H9 (cell line): ENCODE measurements at regions not wholly inside any gene's neighbourhood (a gene's known extent, or its start where the extent isn't known, plus 50 kb on each side); places are given as distances from the start of the nearest gene placed in this dataset.
"Not testable (repeated sequence)": the region's sequence is repeated elsewhere in the genome, so short reads cannot be mapped to it uniquely, and the experiment has no call there.

Experiments
- DNase-seq: peaks from one replicate; pipeline ENCODE4 v3.0.0-alpha.2; 2017
- H2AFZ ChIP-seq: one replicate; pipeline ENCODE4 v1.6.1; 2013; ENCODE audit warnings: mild to moderate bottlenecking, low read length, control low read depth, moderate library complexity
- H2AK5ac ChIP-seq: 2 replicates; pipeline ENCODE4 v1.6.1; 2013; ENCODE audit warnings: low read length, control low read depth, mixed read lengths; ENCODE audit not compliant: insufficient read length
- H2BK120ac ChIP-seq: one replicate; pipeline ENCODE4 v1.6.1; 2013; ENCODE audit warnings: low read depth, mild to moderate bottlenecking, low read length, control low read depth, inconsistent platforms; ENCODE audit not compliant: poor library complexity, severe bottlenecking
- H2BK12ac ChIP-seq: 2 replicates; pipeline ENCODE4 v1.6.1; 2013; ENCODE audit warnings: low read length, control low read depth, mixed read lengths, low read depth; ENCODE audit not compliant: insufficient read length
- H2BK15ac ChIP-seq: 2 replicates; pipeline ENCODE4 v1.6.1; 2013; ENCODE audit warnings: low read depth, low read length, control low read depth
- H2BK20ac ChIP-seq: one replicate; pipeline ENCODE4 v1.6.1; 2013; ENCODE audit warnings: low read depth, mild to moderate bottlenecking, low read length, control low read depth, inconsistent platforms; ENCODE audit not compliant: poor library complexity, severe bottlenecking
- H2BK5ac ChIP-seq: 2 replicates; pipeline ENCODE4 v1.6.1; 2013; ENCODE audit warnings: low read length, control low read depth, mixed read lengths; ENCODE audit not compliant: insufficient read length
- H3K14ac ChIP-seq: 2 replicates; pipeline ENCODE4 v1.6.1; 2013; ENCODE audit warnings: low read length, control low read depth; ENCODE audit not compliant: insufficient read depth
- H3K18ac ChIP-seq: 2 replicates; pipeline ENCODE4 v1.6.1; 2013; ENCODE audit warnings: low read depth, mild to moderate bottlenecking, mixed read lengths, low read length, control low read depth; ENCODE audit not compliant: insufficient read length
- H3K23ac ChIP-seq: 2 replicates; pipeline ENCODE4 v1.6.1; 2013; ENCODE audit warnings: low read length, control low read depth, mixed read lengths, low read depth; ENCODE audit not compliant: insufficient read length
- H3K23me2 ChIP-seq: 2 replicates; pipeline ENCODE4 v1.6.1; 2013; ENCODE audit warnings: low read depth, mild to moderate bottlenecking, mixed read lengths, low read length, control low read depth; ENCODE audit not compliant: insufficient read length, poor library complexity, severe bottlenecking
- H3K27ac ChIP-seq: 2 replicates; pipeline ENCODE4 v1.5.1; 2013; ENCODE audit warnings: low read length, control low read depth, mixed read lengths, low read depth; ENCODE audit not compliant: insufficient read length
- H3K27me3 ChIP-seq: 2 replicates; pipeline ENCODE4 v1.6.1; 2013; ENCODE audit warnings: low read length, control low read depth, inconsistent platforms; ENCODE audit not compliant: insufficient read depth
- H3K4ac ChIP-seq: 2 replicates; pipeline ENCODE4 v1.6.1; 2013; ENCODE audit warnings: low read depth, mild to moderate bottlenecking, control low read depth, inconsistent platforms, low read length, moderate library complexity
- H3K4me1 ChIP-seq: 2 replicates; pipeline ENCODE4 v1.6.1; 2013; ENCODE audit warnings: low read length, control low read depth, inconsistent platforms; ENCODE audit not compliant: insufficient read depth
- H3K4me2 ChIP-seq: 2 replicates; pipeline ENCODE4 v1.6.1; 2013; ENCODE audit warnings: low read length, control low read depth, mixed read lengths; ENCODE audit not compliant: insufficient read length, insufficient read depth
- H3K56ac ChIP-seq: 2 replicates; pipeline ENCODE4 v1.6.1; 2013; ENCODE audit warnings: low read depth, mild to moderate bottlenecking, mixed read lengths, low read length, control low read depth; ENCODE audit not compliant: insufficient read length
- H3K79me1 ChIP-seq: 2 replicates; pipeline ENCODE4 v1.6.1; 2013; ENCODE audit warnings: low read depth, mild to moderate bottlenecking, moderate library complexity, low read length, control low read depth, inconsistent platforms; ENCODE audit not compliant: insufficient read depth, poor library complexity, severe bottlenecking
- H3K79me2 ChIP-seq: 2 replicates; pipeline ENCODE4 v1.6.1; 2013; ENCODE audit warnings: low read length, control low read depth, inconsistent platforms; ENCODE audit not compliant: insufficient read depth
- H3K9ac ChIP-seq: 2 replicates; pipeline ENCODE4 v1.6.1; 2013; ENCODE audit warnings: low read length, control low read depth, mixed read lengths; ENCODE audit not compliant: insufficient read length; ENCODE audit errors: extremely low read depth
- H3K9me3 ChIP-seq: one replicate; pipeline ENCODE4 v1.6.1; 2013; ENCODE audit warnings: low read depth, low read length, inconsistent platforms; ENCODE audit not compliant: control insufficient read depth
- H3T11ph ChIP-seq: one replicate; pipeline ENCODE4 v1.6.1; 2013; ENCODE audit warnings: mild to moderate bottlenecking, low read length, control low read depth, inconsistent platforms
- H4K20me1 ChIP-seq: one replicate; pipeline ENCODE4 v1.6.1; 2013; ENCODE audit not compliant: control insufficient read depth, insufficient read length, insufficient read depth
- H4K5ac ChIP-seq: 2 replicates; pipeline ENCODE4 v1.6.1; 2013; ENCODE audit warnings: low read depth, mild to moderate bottlenecking, mixed read lengths, low read length, control low read depth; ENCODE audit not compliant: insufficient read length
- H4K8ac ChIP-seq: replicated peaks from 2 replicates; pipeline ENCODE4 v1.6.1; 2013; ENCODE audit warnings: low read length, control low read depth, mixed read lengths, low read depth; ENCODE audit not compliant: insufficient read length
- H4K91ac ChIP-seq: 2 replicates; pipeline ENCODE4 v1.6.1; 2013; ENCODE audit warnings: low read depth, mild to moderate bottlenecking, moderate library complexity, mixed read lengths, low read length, control low read depth; ENCODE audit not compliant: insufficient read length
- H3K27ac Mint-ChIP-seq, 3 experiments: 2 replicates in 2 of 3; 3 replicates in 1 of 3; pipeline ENCODE4 v1.8.0; 2020 to 2021; ENCODE audit warnings: mixed read lengths in 3 of 3, mild to moderate bottlenecking in 1 of 3, moderate library complexity in 1 of 3
- H3K27me3 Mint-ChIP-seq: 2 replicates; pipeline ENCODE4 v1.8.0; 2021; ENCODE audit warnings: low read depth, mild to moderate bottlenecking, moderate library complexity, mixed read lengths
- H3K36me3 Mint-ChIP-seq, 3 experiments: 2 replicates in 2 of 3; 3 replicates in 1 of 3; pipeline ENCODE4 v1.8.0; 2020 to 2021; ENCODE audit warnings: low read depth in 3 of 3, mixed read lengths in 3 of 3; ENCODE audit not compliant: insufficient read depth in 1 of 3
- H3K4me1 Mint-ChIP-seq, 2 experiments: 2 replicates each; pipeline ENCODE4 v1.8.0; 2020; ENCODE audit warnings: mixed read lengths in 2 of 2
- H3K4me3 Mint-ChIP-seq, 2 experiments: 2 replicates in 1 of 2; 3 replicates in 1 of 2; pipeline ENCODE4 v1.8.0; 2020 to 2021; ENCODE audit warnings: mild to moderate bottlenecking in 2 of 2, mixed read lengths in 2 of 2, moderate library complexity in 1 of 2
- H3K9me3 Mint-ChIP-seq, 2 experiments: 2 replicates in 1 of 2; 3 replicates in 1 of 2; pipeline ENCODE4 v1.8.0; 2020; ENCODE audit warnings: mild to moderate bottlenecking in 2 of 2, mixed read lengths in 2 of 2, moderate library complexity in 1 of 2
- WGBS: extraction: QIAGEN DNeasy Blood & Tissue Kit; methylation state at CpG from one replicate; pipeline ENCODE4 v1.1.7; 2013; ENCODE audit warnings: missing lambda C conversion rate, low lambda C conversion rate, mixed read lengths; ENCODE audit not compliant: insufficient read length; ENCODE audit errors: extremely low coverage; 5-methylcytosine and 5-hydroxymethylcytosine counted together

GRCh38 chr11:49561240-49561880 lies 353.0 kb upstream of the FOLH1 start:
- not testable (repeated sequence) for H2BK120ac ChIP-seq, H2BK20ac ChIP-seq, H2AFZ ChIP-seq, H3K23me2 ChIP-seq, H3K27ac Mint-ChIP-seq, H4K20me1 ChIP-seq, H3K14ac ChIP-seq, H3K79me1 ChIP-seq, H3K27me3 Mint-ChIP-seq, H3K9ac ChIP-seq, H3K4me1 Mint-ChIP-seq, H4K5ac ChIP-seq, H3K56ac ChIP-seq, H3K4me3 Mint-ChIP-seq, H2AK5ac ChIP-seq, H3T11ph ChIP-seq, H3K27me3 ChIP-seq, H3K27ac ChIP-seq, H2BK12ac ChIP-seq, H3K4me2 ChIP-seq, H3K4me1 ChIP-seq, H3K18ac ChIP-seq, H2BK15ac ChIP-seq, H3K23ac ChIP-seq, H4K91ac ChIP-seq, DNase-seq, H4K8ac ChIP-seq, H2BK5ac ChIP-seq, H3K4ac ChIP-seq, H3K79me2 ChIP-seq
- no CpG with 5 or more reads among the region's 27 CpGs for WGBS
- H3K36me3 Mint-ChIP-seq, result peaks cover 0 to 13% (median 0%) of the 10 kb centered on the region in 3 experiments; a peak in 3 of 7 replicates
- H3K9me3 ChIP-seq, result peaks cover 14% of the 10 kb centered on the region
- H3K9me3 Mint-ChIP-seq, result peaks cover 72 to 78% of the 10 kb centered on the region in 2 experiments

- not testable (repeated sequence) for H3K27ac ChIP-seq, H2BK15ac ChIP-seq, H3K9ac ChIP-seq, H3K4me1 Mint-ChIP-seq, H2BK20ac ChIP-seq, H4K8ac ChIP-seq, H2AFZ ChIP-seq, H3K27ac Mint-ChIP-seq, H2AK5ac ChIP-seq, H4K5ac ChIP-seq, H3K4me2 ChIP-seq, H3K79me1 ChIP-seq, H3K36me3 Mint-ChIP-seq, H3K27me3 ChIP-seq, H2BK120ac ChIP-seq, H3K23ac ChIP-seq, H3K4me1 ChIP-seq, H4K20me1 ChIP-seq, H3K23me2 ChIP-seq, H3K27me3 Mint-ChIP-seq, H3K14ac ChIP-seq, H2BK5ac ChIP-seq, H2BK12ac ChIP-seq, H3K18ac ChIP-seq, DNase-seq, H3T11ph ChIP-seq, H3K4ac ChIP-seq, H3K79me2 ChIP-seq, H4K91ac ChIP-seq, H3K56ac ChIP-seq, H3K4me3 Mint-ChIP-seq
- peaks cover 14% of the 10 kb centered on the region for H3K9me3 ChIP-seq
- H3K9me3 Mint-ChIP-seq, result peaks cover 71 to 77% of the 10 kb centered on the region in 2 experiments
- no CpG with 5 or more reads among the region's 5 CpGs for WGBS
Measured at GRCh38 chr11:49562262-49562661, 353.9 kb upstream of the FOLH1 start.
